CD4-positive, alpha-beta T cell treated with Interleukin-10 for 1 hour (primary cell): ENCODE measurements at regions not wholly inside any gene's neighbourhood (a gene's known extent, or its start where the extent isn't known, plus 50 kb on each side); places are given as distances from the start of the nearest gene placed in this dataset.

ENCODE experiments used
- DNase-seq: peaks from one replicate; pipeline ENCODE4 v3.0.0-alpha.2; 2020

GRCh38 chr18:77522051-77522675 lies 272.5 kb downstream of the GALR1 start:
- no peak for DNase-seq

GRCh38 chr18:77524909-77525308 lies 275.3 kb downstream of the GALR1 start:
- DNase-seq, result no peak

GRCh38 chr18:77526962-77527361 lies 277.3 kb downstream of the GALR1 start:
- DNase-seq, result no peak

- DNase-seq, result no peak
Observed at GRCh38 chr18:77528872-77529271, 279.2 kb downstream of the GALR1 start.

- DNase-seq, result no peak
Observed at GRCh38 chr18:77529492-77530176, 280.0 kb downstream of the GALR1 start.

GRCh38 chr18:77530732-77531131 lies 281.1 kb downstream of the GALR1 start:
- no peak for DNase-seq

- DNase-seq, result no peak
Observed at GRCh38 chr18:77539860-77540259, 290.2 kb downstream of the GALR1 start.

GRCh38 chr18:77544792-77545191 lies 295.1 kb downstream of the GALR1 start:
- no peak for DNase-seq

- DNase-seq, result no peak
Observed at GRCh38 chr18:77547757-77548156, 298.1 kb downstream of the GALR1 start.

- no peak for DNase-seq
Observed at GRCh38 chr18:77548790-77549420, 299.3 kb downstream of the GALR1 start.

- DNase-seq, result no peak
Observed at GRCh38 chr18:77550625-77551024, 301.0 kb downstream of the GALR1 start.

GRCh38 chr18:77551055-77551454 lies 301.4 kb downstream of the GALR1 start:
- no peak for DNase-seq

- DNase-seq, result no peak
Observed at GRCh38 chr18:77552945-77553344, 303.3 kb downstream of the GALR1 start.

- DNase-seq, result no peak
Observed at GRCh38 chr18:77554061-77554460, 304.4 kb downstream of the GALR1 start.

GRCh38 chr18:77557046-77557587 lies 307.5 kb downstream of the GALR1 start:
- DNase-seq, result no peak

- no peak for DNase-seq
Observed at GRCh38 chr18:77559274-77559910, 309.7 kb downstream of the GALR1 start.

- no peak for DNase-seq
Observed at GRCh38 chr18:77560341-77560992, 310.8 kb downstream of the GALR1 start.

GRCh38 chr18:77566604-77567003 lies 317.0 kb downstream of the GALR1 start:
- DNase-seq, result no peak

GRCh38 chr18:77567205-77567604 lies 317.6 kb downstream of the GALR1 start:
- DNase-seq, result no peak

- no peak for DNase-seq
Observed at GRCh38 chr18:77571743-77572142, 322.1 kb downstream of the GALR1 start.

- no peak for DNase-seq
Observed at GRCh38 chr18:77572537-77572936, 322.9 kb downstream of the GALR1 start.

GRCh38 chr18:77573571-77573970 lies 323.9 kb downstream of the GALR1 start:
- DNase-seq, result no peak

GRCh38 chr18:77590943-77591515 lies 341.4 kb downstream of the GALR1 start:
- no peak for DNase-seq
